Choroid plexus epithelial cell (primary cell): ENCODE measurements at regions not wholly inside any gene's neighbourhood (a gene's known extent, or its start where the extent isn't known, plus 50 kb on each side); places are given as distances from the start of the nearest gene placed in this dataset.

Experiments
- DNase-seq: peaks from one replicate; pipeline ENCODE4 v3.0.0-alpha.2; 2010; ENCODE audit warnings: low read depth
- H3K4me3 ChIP-seq: 2 replicates; pipeline ENCODE4 v1.5.1; 2011; ENCODE audit warnings: low read depth, mild to moderate bottlenecking, control low read depth, low read length, moderate library complexity
- TF ChIP-seq, protein P1 (sequence below): conservative IDR thresholded peaks from 2 replicates; pipeline ENCODE4 v1.5.1; 2011; ENCODE audit warnings: low read depth, mild to moderate bottlenecking, control low read depth, inconsistent platforms, low read length, moderate library complexity

DNA sequence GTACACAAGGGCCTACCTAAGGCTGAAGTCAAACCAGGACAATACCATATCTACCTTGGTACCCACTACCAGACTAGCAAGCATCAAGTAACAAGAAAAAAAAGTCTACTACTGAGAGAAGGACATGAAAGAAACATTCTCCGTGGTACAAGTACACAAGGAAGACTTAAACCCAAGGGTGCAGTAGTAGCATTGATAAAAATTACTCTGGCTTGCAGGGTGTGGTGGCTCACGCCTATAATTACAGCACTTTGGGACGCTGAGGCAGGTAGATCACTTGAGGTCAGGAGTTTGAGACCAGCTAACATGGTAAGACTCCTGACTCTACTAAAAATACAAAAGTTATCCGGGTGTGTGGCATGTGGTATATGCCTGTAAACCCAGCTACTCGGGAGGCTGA is 386.5 kb upstream of the PMFBP1 start:
- TF ChIP-seq, protein P1, sequence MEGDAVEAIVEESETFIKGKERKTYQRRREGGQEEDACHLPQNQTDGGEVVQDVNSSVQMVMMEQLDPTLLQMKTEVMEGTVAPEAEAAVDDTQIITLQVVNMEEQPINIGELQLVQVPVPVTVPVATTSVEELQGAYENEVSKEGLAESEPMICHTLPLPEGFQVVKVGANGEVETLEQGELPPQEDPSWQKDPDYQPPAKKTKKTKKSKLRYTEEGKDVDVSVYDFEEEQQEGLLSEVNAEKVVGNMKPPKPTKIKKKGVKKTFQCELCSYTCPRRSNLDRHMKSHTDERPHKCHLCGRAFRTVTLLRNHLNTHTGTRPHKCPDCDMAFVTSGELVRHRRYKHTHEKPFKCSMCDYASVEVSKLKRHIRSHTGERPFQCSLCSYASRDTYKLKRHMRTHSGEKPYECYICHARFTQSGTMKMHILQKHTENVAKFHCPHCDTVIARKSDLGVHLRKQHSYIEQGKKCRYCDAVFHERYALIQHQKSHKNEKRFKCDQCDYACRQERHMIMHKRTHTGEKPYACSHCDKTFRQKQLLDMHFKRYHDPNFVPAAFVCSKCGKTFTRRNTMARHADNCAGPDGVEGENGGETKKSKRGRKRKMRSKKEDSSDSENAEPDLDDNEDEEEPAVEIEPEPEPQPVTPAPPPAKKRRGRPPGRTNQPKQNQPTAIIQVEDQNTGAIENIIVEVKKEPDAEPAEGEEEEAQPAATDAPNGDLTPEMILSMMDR, result no peak
- DNase-seq, result no peak
- H3K4me3 ChIP-seq, result no peak overlapping the region

DNA sequence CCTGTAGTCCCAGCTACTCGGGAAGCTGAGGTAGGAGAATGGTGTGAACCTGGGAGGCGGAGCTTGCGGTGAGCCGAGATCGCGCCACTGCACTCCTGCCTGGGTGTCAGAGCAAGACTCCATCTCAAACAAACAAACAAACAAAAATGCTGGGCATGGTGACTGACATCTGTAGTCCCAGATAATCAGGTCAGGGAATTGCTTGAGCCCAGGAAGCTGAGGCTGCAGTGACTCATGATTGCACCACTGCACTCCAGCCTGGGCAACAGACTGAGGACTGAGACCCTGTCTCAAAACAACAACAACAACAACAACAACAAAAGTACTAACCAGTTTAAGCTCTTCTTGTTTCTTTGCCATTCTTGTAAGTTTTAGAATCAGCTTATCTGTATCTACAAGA is 383.0 kb upstream of the PMFBP1 start:
- TF ChIP-seq, protein P1, result no peak
- peak; percentile 24 for DNase-seq
- no peak overlapping the region for H3K4me3 ChIP-seq

DNA sequence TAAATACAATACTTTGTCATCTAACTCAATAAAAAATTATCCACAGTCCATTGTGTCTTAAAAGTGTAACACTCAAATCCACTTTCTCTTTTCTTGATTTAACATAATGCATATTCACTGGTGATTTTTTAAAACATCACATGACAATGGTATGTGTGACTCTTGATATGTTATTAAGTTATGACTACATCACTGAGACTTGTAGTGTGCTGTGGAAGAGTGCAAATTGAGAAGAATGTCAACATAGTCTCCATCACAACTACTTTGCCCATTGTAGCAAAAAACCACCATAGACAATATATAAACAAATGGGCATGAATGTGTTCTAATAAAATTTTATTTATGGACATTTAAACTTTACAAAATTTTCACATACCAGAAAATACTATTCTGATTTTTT is 380.7 kb upstream of the PMFBP1 start:
- DNase-seq, result peak; percentile 30

DNA sequence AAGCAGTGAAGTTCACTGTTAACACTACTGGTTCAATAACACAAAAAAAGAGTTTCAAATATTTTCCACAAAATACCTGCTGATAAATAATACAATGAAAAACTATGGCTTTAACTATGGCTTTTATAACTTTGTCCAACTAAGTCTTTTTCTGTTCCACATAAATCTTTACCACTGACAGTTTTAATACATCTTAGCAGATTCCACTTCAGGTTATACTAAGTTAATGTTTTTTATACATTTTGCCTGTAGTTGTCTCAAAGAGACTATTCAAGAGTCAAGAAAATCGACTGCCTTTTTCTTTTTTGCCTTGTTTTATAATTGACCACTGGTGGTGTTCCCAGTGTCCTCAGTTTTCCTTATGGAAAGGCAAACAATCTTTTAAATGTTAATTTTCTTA is 379.7 kb upstream of the PMFBP1 start:
- TF ChIP-seq, protein P1, result no peak
- DNase-seq, result no peak
- H3K4me3 ChIP-seq, result no peak overlapping the region

More for the DNA sequence above, 380.7 kb upstream of the PMFBP1 start:
- no peak overlapping the region for H3K4me3 ChIP-seq
- TF ChIP-seq, protein P1, result no peak

DNA sequence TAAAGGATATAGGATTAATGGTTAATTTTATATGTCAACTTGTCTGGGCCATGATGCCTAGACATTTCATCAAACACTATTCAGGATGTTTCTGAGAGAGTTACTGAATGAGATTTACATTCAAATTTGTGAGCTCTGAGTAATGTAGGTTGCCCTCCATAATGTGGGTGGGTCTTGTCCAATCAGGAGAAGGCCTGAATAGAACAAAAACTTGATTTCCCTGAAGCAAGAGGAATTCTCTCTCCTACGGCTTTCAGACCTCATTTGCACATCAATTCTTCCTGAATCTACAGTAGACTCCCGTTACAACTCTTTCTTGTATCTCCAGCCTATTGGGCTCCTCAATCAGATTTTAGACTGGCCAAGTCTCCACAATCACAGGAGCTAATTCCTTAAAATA is 377.9 kb upstream of the PMFBP1 start:
- no peak for DNase-seq
- H3K4me3 ChIP-seq, result no peak overlapping the region
- TF ChIP-seq, protein P1, result no peak

DNA sequence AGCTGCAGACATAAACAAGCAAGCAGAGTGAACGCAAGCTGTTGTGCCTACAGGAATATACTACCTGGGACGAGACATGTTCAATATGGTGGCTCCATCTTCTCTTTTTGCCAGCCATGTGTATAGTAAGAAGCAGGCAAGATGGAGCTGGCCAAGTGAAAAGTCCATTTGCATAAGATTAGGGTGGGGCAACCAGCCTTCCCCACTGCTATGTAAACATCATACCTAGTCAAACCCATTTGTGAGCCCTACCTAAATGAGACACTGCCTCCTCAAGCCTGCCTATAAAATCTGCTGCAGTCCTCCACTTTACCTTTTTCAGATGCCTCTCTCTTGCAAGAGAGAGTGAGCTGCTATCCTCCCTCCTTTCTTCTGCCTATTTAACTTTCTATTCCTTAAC is 370.1 kb upstream of the PMFBP1 start:
- TF ChIP-seq, protein P1, result no peak
- no peak for DNase-seq
- H3K4me3 ChIP-seq, result no peak overlapping the region

DNA sequence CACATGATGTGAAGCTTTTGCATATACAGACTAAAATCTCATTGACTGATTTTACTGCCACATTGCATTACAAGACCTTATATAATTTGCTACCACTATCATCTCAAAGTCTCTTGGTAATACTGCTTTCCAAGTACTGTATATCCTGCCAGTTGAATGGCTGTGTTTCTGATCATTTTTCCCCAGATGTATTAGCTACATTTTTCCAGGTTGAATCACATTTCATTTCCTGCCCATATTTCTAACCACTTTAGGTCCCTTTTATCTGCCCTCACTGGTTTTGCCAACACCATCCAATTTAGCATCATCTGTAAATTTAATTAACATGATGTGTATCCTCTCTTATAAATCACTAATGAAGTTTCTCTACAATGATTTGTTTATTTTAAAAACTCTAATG is 365.7 kb upstream of the PMFBP1 start:
- DNase-seq, result peak; percentile 75
- TF ChIP-seq, protein P1, result no peak
- no peak overlapping the region for H3K4me3 ChIP-seq
